ENCODE measurements at regions not wholly inside any gene's neighbourhood (a gene's known extent, or its start where the extent isn't known, plus 50 kb on each side); places are given as distances from the start of the nearest gene placed in this dataset.

DNA sequence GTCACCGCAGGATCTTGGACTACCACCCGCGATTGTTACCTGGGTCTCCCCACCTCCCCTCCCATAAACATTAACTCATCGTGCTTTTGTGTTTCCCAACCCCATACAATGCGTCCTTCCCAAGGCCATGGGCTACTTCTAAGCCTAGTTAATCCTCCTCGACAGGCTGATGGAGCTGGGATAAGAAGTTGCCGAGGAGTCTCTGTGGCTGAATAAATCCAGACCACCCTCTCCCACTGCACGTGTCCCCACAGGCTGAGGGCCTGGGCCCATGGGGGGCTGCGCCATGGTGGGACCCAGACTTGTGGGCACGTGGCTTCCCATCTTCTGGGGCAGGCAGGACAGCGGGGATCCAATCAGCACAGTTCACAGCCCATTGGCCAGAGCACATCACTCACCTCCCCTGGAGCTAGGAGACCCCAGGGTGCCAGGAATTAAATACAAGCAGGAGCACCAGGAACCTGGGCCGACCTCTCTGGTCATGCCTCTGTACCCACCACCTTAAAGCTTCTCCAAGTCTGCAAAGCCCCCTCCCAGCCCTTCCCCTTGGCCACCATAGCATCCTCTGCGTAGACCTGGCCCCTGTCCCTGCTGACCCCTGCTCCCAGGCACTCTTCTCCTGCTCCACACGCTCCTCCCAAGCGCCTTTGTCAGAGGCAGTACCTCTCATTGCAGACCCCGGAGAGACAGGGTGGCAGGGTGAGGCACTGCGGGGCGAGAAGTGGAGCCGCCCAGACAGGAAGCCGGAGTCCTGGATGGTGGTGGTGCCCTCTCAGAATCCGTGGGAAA is 51.0 kb upstream of the ID2 start:
- no peak for TF ChIP-seq POLR2A (IDR thresholded peaks at IDR 0.05)
- TF ChIP-seq, protein P1, sequence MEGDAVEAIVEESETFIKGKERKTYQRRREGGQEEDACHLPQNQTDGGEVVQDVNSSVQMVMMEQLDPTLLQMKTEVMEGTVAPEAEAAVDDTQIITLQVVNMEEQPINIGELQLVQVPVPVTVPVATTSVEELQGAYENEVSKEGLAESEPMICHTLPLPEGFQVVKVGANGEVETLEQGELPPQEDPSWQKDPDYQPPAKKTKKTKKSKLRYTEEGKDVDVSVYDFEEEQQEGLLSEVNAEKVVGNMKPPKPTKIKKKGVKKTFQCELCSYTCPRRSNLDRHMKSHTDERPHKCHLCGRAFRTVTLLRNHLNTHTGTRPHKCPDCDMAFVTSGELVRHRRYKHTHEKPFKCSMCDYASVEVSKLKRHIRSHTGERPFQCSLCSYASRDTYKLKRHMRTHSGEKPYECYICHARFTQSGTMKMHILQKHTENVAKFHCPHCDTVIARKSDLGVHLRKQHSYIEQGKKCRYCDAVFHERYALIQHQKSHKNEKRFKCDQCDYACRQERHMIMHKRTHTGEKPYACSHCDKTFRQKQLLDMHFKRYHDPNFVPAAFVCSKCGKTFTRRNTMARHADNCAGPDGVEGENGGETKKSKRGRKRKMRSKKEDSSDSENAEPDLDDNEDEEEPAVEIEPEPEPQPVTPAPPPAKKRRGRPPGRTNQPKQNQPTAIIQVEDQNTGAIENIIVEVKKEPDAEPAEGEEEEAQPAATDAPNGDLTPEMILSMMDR (IDR thresholded peaks at IDR 0.05) = no peak
